HCT116 (cell line): ENCODE measurements at regions not wholly inside any gene's neighbourhood (a gene's known extent, or its start where the extent isn't known, plus 50 kb on each side); places are given as distances from the start of the nearest gene placed in this dataset.
A peak's percentile ranks its signal among the peaks of the same experiment; 100 is the strongest.

ENCODE experiments used
- ATAC-seq: fragments of 200-7000 bp; cut with Tn5 transposase; 2 replicates; pipeline ENCODE4 v1.9.1; 2020; ENCODE audit warnings: mild to moderate bottlenecking, moderate library complexity
- BruUV-seq: library from RNA; stranded (reverse); fragments of 400-500 nt; replicated peaks from 2 replicates; lab custom pipeline; 2021; lab: Mats Ljungman, UMichigan
- CTCF ChIA-PET: fragments of 300-600 bp; sonication (Branson Sonifier 250); formaldehyde crosslinking; loops from one replicate; lab custom pipeline; 2021; ENCODE audit warnings: antibody characterized with exemption; lab: Charles Lee
- POLR2A ChIA-PET: fragments of 300-600, 350-600 bp; sonication (Branson Sonifier 250); formaldehyde crosslinking; loops from one replicate; lab custom pipeline; 2021; ENCODE audit warnings: antibody characterized with exemption; lab: Charles Lee
- RAD21 ChIA-PET, 2 experiments: fragments of 300-600 bp; sonication (Branson Sonifier 250); formaldehyde crosslinking; loops; one replicate each; lab custom pipeline; 2023; ENCODE audit warnings: low total read pairs in 2 of 2; ENCODE audit not compliant: uncharacterized antibody in 2 of 2, unreplicated experiment in 2 of 2, low non-redundant PET in 1 of 2; lab: Charles Lee
- DNase-seq: peaks from one replicate; pipeline ENCODE4 v3.0.0-alpha.2; 2010; ENCODE audit warnings: low read depth, low spot score
- H2AFZ ChIP-seq: fragments of 200-600 bp; shearing (Covaris generic), sonication (generic); 2 replicates; pipeline ENCODE4 v1.6.1; 2017; ENCODE audit warnings: low read depth, mixed run types, mixed read lengths, antibody characterized with exemption, low read length; ENCODE audit not compliant: poor library complexity, severe bottlenecking
- H3K27ac ChIP-seq: 2 replicates; pipeline ENCODE4 v1.5.1; 2012; ENCODE audit warnings: low read depth, low read length
- H3K27me3 ChIP-seq: fragments of 200-600 bp; sonication (generic); 2 replicates; pipeline ENCODE4 v1.6.1; 2016; ENCODE audit warnings: mixed run types, low read length, mixed read lengths; ENCODE audit not compliant: insufficient read depth
- H3K36me3 ChIP-seq, 2 experiments: fragments of 200-500 bp in 1 of 2; fragments of 200-600 bp in 1 of 2; sonication (Bioruptor generic) in 1 of 2; sonication (generic) in 1 of 2; 2 replicates each; pipeline versions ENCODE4 v1.5.1 to v1.6.1; 2014 to 2016; ENCODE audit warnings: low read length in 2 of 2, inconsistent platforms in 1 of 2, mixed read lengths in 1 of 2, mixed run types in 1 of 2; ENCODE audit not compliant: insufficient read depth in 2 of 2, control insufficient read depth in 1 of 2
- H3K4me1 ChIP-seq, 2 experiments: fragments of 200-600 bp in 1 of 2; sonication (generic) in 1 of 2; 2 replicates each; pipeline versions ENCODE4 v1.5.1 to v1.6.1; 2012 to 2017; ENCODE audit warnings: low read length in 2 of 2, inconsistent platforms in 1 of 2, mild to moderate bottlenecking in 1 of 2, mixed read lengths in 1 of 2, mixed run types in 1 of 2, moderate library complexity in 1 of 2; ENCODE audit not compliant: insufficient read depth in 2 of 2, control insufficient read depth in 1 of 2
- H3K4me2 ChIP-seq: fragments of 200-600 bp; sonication (generic); 2 replicates; pipeline ENCODE4 v1.6.1; 2017; ENCODE audit warnings: mixed run types, low read length, mixed read lengths
- H3K4me3 ChIP-seq, 2 experiments: fragments of 200-600 bp in 1 of 2; sonication (generic) in 1 of 2; replicated peaks in 1 of 2; 2 replicates each; pipeline ENCODE4 v1.5.1; 2011 to 2016; ENCODE audit warnings: low read length in 2 of 2, control low read depth in 1 of 2, low read depth in 1 of 2, mild to moderate bottlenecking in 1 of 2, mixed read lengths in 1 of 2, mixed run types in 1 of 2
- H3K79me2 ChIP-seq: fragments of 200-600 bp; sonication (generic); 2 replicates; pipeline ENCODE4 v1.6.1; 2017; ENCODE audit warnings: mild to moderate bottlenecking, mixed run types, low read length, moderate library complexity, mixed read lengths; ENCODE audit not compliant: insufficient read depth
- H3K9ac ChIP-seq: fragments of 200-600 bp; sonication (generic); 2 replicates; pipeline ENCODE4 v1.6.1; 2016; ENCODE audit warnings: low read length, mixed read lengths
- H3K9me2 ChIP-seq: fragments of 200-600 bp; sonication (generic), shearing (Covaris generic); 2 replicates; pipeline ENCODE4 v1.6.1; 2017; ENCODE audit warnings: mixed run types, mild to moderate bottlenecking, moderate library complexity; ENCODE audit not compliant: insufficient read depth
- H3K9me3 ChIP-seq, 2 experiments: fragments of 200-500 bp in 1 of 2; fragments of 200-600 bp in 1 of 2; sonication (Bioruptor generic) in 1 of 2; sonication (generic) in 1 of 2; 2 replicates each; pipeline ENCODE4 v1.6.1; 2014 to 2017; ENCODE audit warnings: low read length in 2 of 2, mixed read lengths in 2 of 2, inconsistent platforms in 1 of 2, low read depth in 1 of 2, mild to moderate bottlenecking in 1 of 2, mixed run types in 1 of 2, moderate library complexity in 1 of 2; ENCODE audit not compliant: control insufficient read depth in 1 of 2, insufficient read depth in 1 of 2
- H4K20me1 ChIP-seq: fragments of 200-600 bp; sonication (generic), shearing (Covaris generic); 2 replicates; pipeline ENCODE4 v1.6.1; 2017; ENCODE audit warnings: mixed run types, mild to moderate bottlenecking, moderate library complexity; ENCODE audit not compliant: insufficient read depth
- CBX3 ChIP-seq: IDR thresholded peaks from 2 replicates; pipeline ENCODE4 v1.6.1; 2012; ENCODE audit warnings: low read depth
- CEBPB ChIP-seq: IDR thresholded peaks from 2 replicates; pipeline ENCODE4 v1.6.1; 2012; ENCODE audit warnings: low read depth
- ELF1 ChIP-seq: IDR thresholded peaks from 2 replicates; pipeline ENCODE4 v1.6.1; 2012; ENCODE audit warnings: low read depth, borderline replicate concordance
- EZH2 ChIP-seq: fragments of 200-600 bp; sonication (generic); IDR thresholded peaks from 2 replicates; pipeline ENCODE4 v1.6.1; 2017; ENCODE audit warnings: antibody characterized with exemption, mixed run types
- FOSL1 ChIP-seq: IDR thresholded peaks from 2 replicates; pipeline ENCODE4 v1.6.1; 2012; ENCODE audit warnings: low read depth
- JUND ChIP-seq: IDR thresholded peaks from 2 replicates; pipeline ENCODE4 v1.6.1; 2012
- POLR2A ChIP-seq: IDR thresholded peaks from 2 replicates; pipeline ENCODE4 v1.7.0; 2011; ENCODE audit warnings: borderline replicate concordance; ENCODE audit not compliant: insufficient read depth, insufficient read length; ENCODE audit errors: extremely low read depth
- RAD21 ChIP-seq: IDR thresholded peaks from 2 replicates; pipeline ENCODE4 v1.6.1; 2012; ENCODE audit warnings: low read depth, mild to moderate bottlenecking
- SIN3A ChIP-seq: IDR thresholded peaks from 2 replicates; pipeline ENCODE4 v1.6.1; 2012; ENCODE audit warnings: low read depth
- SP1 ChIP-seq: IDR thresholded peaks from 2 replicates; pipeline ENCODE4 v1.6.1; 2012; ENCODE audit warnings: low read depth
- SRF ChIP-seq: IDR thresholded peaks from 2 replicates; pipeline ENCODE4 v1.6.1; 2012; ENCODE audit warnings: low read depth
- YY1 ChIP-seq: IDR thresholded peaks from 2 replicates; pipeline ENCODE4 v1.6.1; 2011; ENCODE audit warnings: low read length, low read depth, moderate library complexity, mild to moderate bottlenecking; ENCODE audit not compliant: insufficient replicate concordance; ENCODE audit errors: extremely low read depth
- ZFX ChIP-seq: fragments of 450-650 bp; IDR thresholded peaks from 2 replicates; pipeline ENCODE4 v1.6.1; 2017
- ZNF274 ChIP-seq: fragments of 200-500 bp; sonication (Bioruptor generic); IDR thresholded peaks from 2 replicates; pipeline ENCODE4 v1.6.1; 2014; ENCODE audit warnings: mild to moderate bottlenecking, low read depth, low read length, inconsistent platforms
- intact Hi-C: fragments of 100-400 bp; cut with micrococcal nuclease; formaldehyde crosslinking; loops from 2 replicates; pipeline ENCODE4 v1.10.0; 2022
- TF ChIP-seq, protein P1 (sequence below): IDR thresholded peaks from 2 replicates; pipeline ENCODE4 v1.6.1; 2012; ENCODE audit warnings: low read depth
- TF ChIP-seq, protein P2 (sequence below): IDR thresholded peaks from 2 replicates; pipeline ENCODE4 v1.6.1; 2011; ENCODE audit warnings: mild to moderate bottlenecking, low read length, moderate library complexity; ENCODE audit not compliant: insufficient replicate concordance; ENCODE audit errors: extremely low read depth

DNA sequence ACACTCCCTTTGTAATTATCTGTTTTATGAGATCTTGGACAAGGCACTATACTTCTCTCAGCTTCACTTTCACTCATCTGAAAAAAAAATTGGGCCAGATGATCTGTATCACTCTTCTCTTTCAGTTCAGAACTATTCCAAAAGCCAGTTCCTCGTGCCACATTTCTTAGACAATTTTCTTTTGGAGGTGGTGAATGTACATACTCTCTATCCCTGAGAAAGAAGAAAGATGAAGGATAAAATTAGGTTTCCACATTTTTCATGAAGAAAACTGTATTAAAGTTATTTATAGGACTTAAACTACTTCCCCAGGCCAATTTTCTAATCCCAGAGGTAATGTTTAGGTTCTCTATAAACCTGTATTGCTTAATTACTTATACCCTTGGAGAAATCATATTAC, 171.6 kb downstream of the SLC6A15 start:
- H3K4me2 ChIP-seq, result no peak overlapping the region
- ChIA-PET POLR2A (no interaction called here), CTCF (no interaction called here), RAD21 (no interaction called here)
- no peaks in the 10 kb centered on the region for H3K36me3 ChIP-seq
- peak overlapping the region; percentile 22 for H2AFZ ChIP-seq
- no peak overlapping the region for H3K27ac ChIP-seq
- no peaks in the 10 kb centered on the region for H3K9me3 ChIP-seq
- H3K4me1 ChIP-seq, result 0 out of 4 replicates have a peak, but pooled peaks cover 0 to 4% of the 10 kb centered on the region in 2 experiments
- ATAC-seq, result no peak
- no TSS peak for BruUV-seq
- no peaks in the 10 kb centered on the region for H3K79me2 ChIP-seq
- H3K27me3 ChIP-seq, result no peaks in the 10 kb centered on the region
- no peak for DNase-seq
- H3K9ac ChIP-seq, result no peak overlapping the region
- intact Hi-C loops, result no loop called here
- no peaks in the 10 kb centered on the region for H4K20me1 ChIP-seq
- no peak overlapping the region for H3K4me3 ChIP-seq
- no peaks in the 10 kb centered on the region for H3K9me2 ChIP-seq
- TF ChIP-seq FOSL1, result no peak

DNA sequence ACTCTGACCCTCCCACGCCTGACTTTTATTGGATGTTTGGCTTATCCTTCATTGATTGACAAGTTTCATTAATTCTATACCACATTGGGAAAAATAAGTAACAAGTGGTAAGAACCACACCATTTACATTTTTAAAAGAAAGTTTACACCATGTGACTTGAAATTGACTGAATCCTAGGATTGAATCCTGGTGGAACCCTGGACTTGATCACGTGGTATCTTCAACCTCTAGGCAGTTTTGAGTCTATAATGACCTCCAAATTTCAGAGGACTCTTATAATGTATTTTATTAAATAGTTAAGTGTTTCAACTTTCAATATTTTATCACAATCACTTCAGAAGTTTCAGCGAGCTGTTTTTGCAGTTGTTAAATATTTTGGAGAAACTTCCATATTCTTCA, 172.0 kb downstream of the SLC6A15 start:
- ATAC-seq (no peak), DNase-seq (no peak)
- RAD21 ChIA-PET, result no interaction called here
- H3K27ac ChIP-seq, result no peak overlapping the region
- no peaks in the 10 kb centered on the region for H3K9me2 ChIP-seq
- POLR2A ChIA-PET, result no interaction called here
- no peaks in the 10 kb centered on the region for H3K79me2 ChIP-seq
- BruUV-seq, result no TSS peak
- H3K9me3 ChIP-seq, result no peaks in the 10 kb centered on the region
- no peak overlapping the region for H3K4me2 ChIP-seq
- TF ChIP-seq SIN3A (no peak), JUND (no peak), ELF1 (no peak), YY1 (no peak), SP1 (no peak), ZNF274 (no peak), SRF (no peak), ZFX (no peak), FOSL1 (no peak), CEBPB (no peak), CBX3 (no peak), EZH2 (no peak), RAD21 (no peak), POLR2A (no peak)
- TF ChIP-seq, protein P1, sequence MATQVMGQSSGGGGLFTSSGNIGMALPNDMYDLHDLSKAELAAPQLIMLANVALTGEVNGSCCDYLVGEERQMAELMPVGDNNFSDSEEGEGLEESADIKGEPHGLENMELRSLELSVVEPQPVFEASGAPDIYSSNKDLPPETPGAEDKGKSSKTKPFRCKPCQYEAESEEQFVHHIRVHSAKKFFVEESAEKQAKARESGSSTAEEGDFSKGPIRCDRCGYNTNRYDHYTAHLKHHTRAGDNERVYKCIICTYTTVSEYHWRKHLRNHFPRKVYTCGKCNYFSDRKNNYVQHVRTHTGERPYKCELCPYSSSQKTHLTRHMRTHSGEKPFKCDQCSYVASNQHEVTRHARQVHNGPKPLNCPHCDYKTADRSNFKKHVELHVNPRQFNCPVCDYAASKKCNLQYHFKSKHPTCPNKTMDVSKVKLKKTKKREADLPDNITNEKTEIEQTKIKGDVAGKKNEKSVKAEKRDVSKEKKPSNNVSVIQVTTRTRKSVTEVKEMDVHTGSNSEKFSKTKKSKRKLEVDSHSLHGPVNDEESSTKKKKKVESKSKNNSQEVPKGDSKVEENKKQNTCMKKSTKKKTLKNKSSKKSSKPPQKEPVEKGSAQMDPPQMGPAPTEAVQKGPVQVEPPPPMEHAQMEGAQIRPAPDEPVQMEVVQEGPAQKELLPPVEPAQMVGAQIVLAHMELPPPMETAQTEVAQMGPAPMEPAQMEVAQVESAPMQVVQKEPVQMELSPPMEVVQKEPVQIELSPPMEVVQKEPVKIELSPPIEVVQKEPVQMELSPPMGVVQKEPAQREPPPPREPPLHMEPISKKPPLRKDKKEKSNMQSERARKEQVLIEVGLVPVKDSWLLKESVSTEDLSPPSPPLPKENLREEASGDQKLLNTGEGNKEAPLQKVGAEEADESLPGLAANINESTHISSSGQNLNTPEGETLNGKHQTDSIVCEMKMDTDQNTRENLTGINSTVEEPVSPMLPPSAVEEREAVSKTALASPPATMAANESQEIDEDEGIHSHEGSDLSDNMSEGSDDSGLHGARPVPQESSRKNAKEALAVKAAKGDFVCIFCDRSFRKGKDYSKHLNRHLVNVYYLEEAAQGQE, result no peak
- TF ChIP-seq, protein P2, sequence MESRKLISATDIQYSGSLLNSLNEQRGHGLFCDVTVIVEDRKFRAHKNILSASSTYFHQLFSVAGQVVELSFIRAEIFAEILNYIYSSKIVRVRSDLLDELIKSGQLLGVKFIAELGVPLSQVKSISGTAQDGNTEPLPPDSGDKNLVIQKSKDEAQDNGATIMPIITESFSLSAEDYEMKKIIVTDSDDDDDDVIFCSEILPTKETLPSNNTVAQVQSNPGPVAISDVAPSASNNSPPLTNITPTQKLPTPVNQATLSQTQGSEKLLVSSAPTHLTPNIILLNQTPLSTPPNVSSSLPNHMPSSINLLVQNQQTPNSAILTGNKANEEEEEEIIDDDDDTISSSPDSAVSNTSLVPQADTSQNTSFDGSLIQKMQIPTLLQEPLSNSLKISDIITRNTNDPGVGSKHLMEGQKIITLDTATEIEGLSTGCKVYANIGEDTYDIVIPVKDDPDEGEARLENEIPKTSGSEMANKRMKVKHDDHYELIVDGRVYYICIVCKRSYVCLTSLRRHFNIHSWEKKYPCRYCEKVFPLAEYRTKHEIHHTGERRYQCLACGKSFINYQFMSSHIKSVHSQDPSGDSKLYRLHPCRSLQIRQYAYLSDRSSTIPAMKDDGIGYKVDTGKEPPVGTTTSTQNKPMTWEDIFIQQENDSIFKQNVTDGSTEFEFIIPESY, result no peak
- H3K9ac ChIP-seq, result no peak overlapping the region
- intact Hi-C loops, result no loop called here
- no peaks in the 10 kb centered on the region for H4K20me1 ChIP-seq
- H2AFZ ChIP-seq, result peak overlapping the region; percentile 22
- 0 out of 4 replicates have a peak, but pooled peaks cover 0 to 4% of the 10 kb centered on the region in 2 experiments for H3K4me1 ChIP-seq
- no peaks in the 10 kb centered on the region for H3K36me3 ChIP-seq
- CTCF ChIA-PET, result no interaction called here
- H3K4me3 ChIP-seq, result no peak overlapping the region
- no peaks in the 10 kb centered on the region for H3K27me3 ChIP-seq
